ENCODE measurements at regions not wholly inside any gene's neighbourhood (a gene's known extent, or its start where the extent isn't known, plus 50 kb on each side); places are given as distances from the start of the nearest gene placed in this dataset.

GRCh38 chr3:78140274-78140673 lies 1100.4 kb downstream of the ROBO2 start:
- H3K27me3 Mint-ChIP-seq (ENCODE audit: low read depth): no peaks in the 10 kb centered on the region
- H3K27ac Mint-ChIP-seq: no peak overlapping the region
- peaks cover 53% of the 10 kb centered on the region for H3K9me3 Mint-ChIP-seq
- H3K4me3 Mint-ChIP-seq: no peak overlapping the region
- no peak for DNase-seq (ENCODE audit: low spot score)
- no peaks in the 10 kb centered on the region for H3K36me3 Mint-ChIP-seq (ENCODE audit: low read depth)
- H3K4me1 Mint-ChIP-seq (ENCODE audit: low read depth): no peaks in the 10 kb centered on the region

- Mint-ChIP-seq H3K4me1 (ENCODE audit: low read depth) (no peaks in the 10 kb centered on the region), H3K4me3 (no peak overlapping the region), H3K27ac (no peak overlapping the region), H3K36me3 (ENCODE audit: low read depth) (no peaks in the 10 kb centered on the region), H3K27me3 (ENCODE audit: low read depth) (no peaks in the 10 kb centered on the region), H3K9me3 (peaks cover 58% of the 10 kb centered on the region)
- DNase-seq (ENCODE audit: low spot score): no peak
Observed at GRCh38 chr3:78140866-78141265, 1101.0 kb downstream of the ROBO2 start.

- H3K27ac Mint-ChIP-seq: no peak overlapping the region
- H3K4me3 Mint-ChIP-seq: no peak overlapping the region
- peaks cover 59% of the 10 kb centered on the region for H3K9me3 Mint-ChIP-seq
- no peaks in the 10 kb centered on the region for H3K27me3 Mint-ChIP-seq (ENCODE audit: low read depth)
- no peaks in the 10 kb centered on the region for H3K4me1 Mint-ChIP-seq (ENCODE audit: low read depth)
- DNase-seq (ENCODE audit: low spot score): no peak
- no peaks in the 10 kb centered on the region for H3K36me3 Mint-ChIP-seq (ENCODE audit: low read depth)
Observed at GRCh38 chr3:78141269-78141668, 1101.4 kb downstream of the ROBO2 start.

GRCh38 chr3:78143000-78143399 lies 1103.1 kb downstream of the ROBO2 start:
- no peak for DNase-seq (ENCODE audit: low spot score)
- no peak overlapping the region for H3K27ac Mint-ChIP-seq
- no peaks in the 10 kb centered on the region for H3K4me1 Mint-ChIP-seq (ENCODE audit: low read depth)
- no peaks in the 10 kb centered on the region for H3K27me3 Mint-ChIP-seq (ENCODE audit: low read depth)
- H3K36me3 Mint-ChIP-seq (ENCODE audit: low read depth): no peaks in the 10 kb centered on the region
- H3K9me3 Mint-ChIP-seq: peaks cover 57% of the 10 kb centered on the region
- no peak overlapping the region for H3K4me3 Mint-ChIP-seq

GRCh38 chr3:78148986-78149717 lies 1109.3 kb downstream of the ROBO2 start:
- no peaks in the 10 kb centered on the region for H3K27me3 Mint-ChIP-seq (ENCODE audit: low read depth)
- H3K27ac Mint-ChIP-seq: no peak overlapping the region
- peaks cover 42% of the 10 kb centered on the region for H3K9me3 Mint-ChIP-seq
- no peaks in the 10 kb centered on the region for H3K4me1 Mint-ChIP-seq (ENCODE audit: low read depth)
- H3K36me3 Mint-ChIP-seq (ENCODE audit: low read depth): no peaks in the 10 kb centered on the region
- DNase-seq (ENCODE audit: low spot score): no peak
- H3K4me3 Mint-ChIP-seq: no peak overlapping the region

- Mint-ChIP-seq H3K4me3 (no peak overlapping the region), H3K4me1 (ENCODE audit: low read depth) (no peaks in the 10 kb centered on the region), H3K9me3 (peaks cover 42% of the 10 kb centered on the region), H3K27ac (no peak overlapping the region), H3K27me3 (ENCODE audit: low read depth) (no peaks in the 10 kb centered on the region), H3K36me3 (ENCODE audit: low read depth) (no peaks in the 10 kb centered on the region)
- DNase-seq (ENCODE audit: low spot score): no peak
Observed at GRCh38 chr3:78153973-78154372, 1114.1 kb downstream of the ROBO2 start.

- peaks cover 42% of the 10 kb centered on the region for H3K9me3 Mint-ChIP-seq
- no peak for DNase-seq (ENCODE audit: low spot score)
- H3K27ac Mint-ChIP-seq: no peak overlapping the region
- H3K36me3 Mint-ChIP-seq (ENCODE audit: low read depth): no peaks in the 10 kb centered on the region
- no peaks in the 10 kb centered on the region for H3K4me1 Mint-ChIP-seq (ENCODE audit: low read depth)
- no peak overlapping the region for H3K4me3 Mint-ChIP-seq
- H3K27me3 Mint-ChIP-seq (ENCODE audit: low read depth): no peaks in the 10 kb centered on the region
Observed at GRCh38 chr3:78154521-78155186, 1114.8 kb downstream of the ROBO2 start.

- no peak overlapping the region for H3K27ac Mint-ChIP-seq
- H3K9me3 Mint-ChIP-seq: peaks cover 33% of the 10 kb centered on the region
Observed at GRCh38 chr3:78161736-78162135, 1121.8 kb downstream of the ROBO2 start.

GRCh38 chr3:78163379-78163778 lies 1123.5 kb downstream of the ROBO2 start:
- no peak for DNase-seq (ENCODE audit: low spot score)
- Mint-ChIP-seq H3K27me3 (ENCODE audit: low read depth) (no peaks in the 10 kb centered on the region), H3K4me3 (no peak overlapping the region), H3K36me3 (ENCODE audit: low read depth) (no peaks in the 10 kb centered on the region), H3K9me3 (peaks cover 22% of the 10 kb centered on the region), H3K27ac (no peak overlapping the region), H3K4me1 (ENCODE audit: low read depth) (no peaks in the 10 kb centered on the region)

More at GRCh38 chr3:78161736-78162135, 1121.8 kb downstream of the ROBO2 start:
- no peaks in the 10 kb centered on the region for H3K27me3 Mint-ChIP-seq (ENCODE audit: low read depth)
- DNase-seq (ENCODE audit: low spot score): no peak
- H3K4me1 Mint-ChIP-seq (ENCODE audit: low read depth): no peaks in the 10 kb centered on the region
- no peaks in the 10 kb centered on the region for H3K36me3 Mint-ChIP-seq (ENCODE audit: low read depth)
- H3K4me3 Mint-ChIP-seq: no peak overlapping the region

GRCh38 chr3:78165876-78166275 lies 1126.0 kb downstream of the ROBO2 start:
- peaks cover 28% of the 10 kb centered on the region for H3K9me3 Mint-ChIP-seq
- H3K36me3 Mint-ChIP-seq (ENCODE audit: low read depth): no peaks in the 10 kb centered on the region
- no peak overlapping the region for H3K27ac Mint-ChIP-seq
- no peaks in the 10 kb centered on the region for H3K4me1 Mint-ChIP-seq (ENCODE audit: low read depth)
- no peaks in the 10 kb centered on the region for H3K27me3 Mint-ChIP-seq (ENCODE audit: low read depth)
- H3K4me3 Mint-ChIP-seq: no peak overlapping the region
- DNase-seq (ENCODE audit: low spot score): no peak

GRCh38 chr3:78174821-78175220 lies 1134.9 kb downstream of the ROBO2 start:
- Mint-ChIP-seq H3K36me3 (ENCODE audit: low read depth) (no peaks in the 10 kb centered on the region), H3K4me1 (ENCODE audit: low read depth) (no peaks in the 10 kb centered on the region)

GRCh38 chr3:78176869-78177268 lies 1137.0 kb downstream of the ROBO2 start:
- H3K9me3 Mint-ChIP-seq: peaks cover 34% of the 10 kb centered on the region
- H3K4me3 Mint-ChIP-seq: no peak overlapping the region
- no peaks in the 10 kb centered on the region for H3K36me3 Mint-ChIP-seq (ENCODE audit: low read depth)
- H3K27me3 Mint-ChIP-seq (ENCODE audit: low read depth): no peaks in the 10 kb centered on the region
- H3K4me1 Mint-ChIP-seq (ENCODE audit: low read depth): no peaks in the 10 kb centered on the region
- DNase-seq (ENCODE audit: low spot score): no peak
- no peak overlapping the region for H3K27ac Mint-ChIP-seq

More at GRCh38 chr3:78174821-78175220, 1134.9 kb downstream of the ROBO2 start:
- Mint-ChIP-seq H3K27me3 (ENCODE audit: low read depth) (no peaks in the 10 kb centered on the region), H3K27ac (no peak overlapping the region), H3K4me3 (no peak overlapping the region), H3K9me3 (peaks cover 24% of the 10 kb centered on the region)
- DNase-seq (ENCODE audit: low spot score): no peak

GRCh38 chr3:78177780-78178179 lies 1137.9 kb downstream of the ROBO2 start:
- Mint-ChIP-seq H3K27me3 (ENCODE audit: low read depth) (no peaks in the 10 kb centered on the region), H3K36me3 (ENCODE audit: low read depth) (no peaks in the 10 kb centered on the region), H3K4me3 (no peak overlapping the region), H3K4me1 (ENCODE audit: low read depth) (no peaks in the 10 kb centered on the region), H3K27ac (no peak overlapping the region), H3K9me3 (peaks cover 38% of the 10 kb centered on the region)
- no peak for DNase-seq (ENCODE audit: low spot score)

- Mint-ChIP-seq H3K4me1 (ENCODE audit: low read depth) (no peaks in the 10 kb centered on the region), H3K4me3 (no peak overlapping the region), H3K27ac (no peak overlapping the region), H3K27me3 (ENCODE audit: low read depth) (no peaks in the 10 kb centered on the region), H3K9me3 (peaks cover 38% of the 10 kb centered on the region), H3K36me3 (ENCODE audit: low read depth) (no peaks in the 10 kb centered on the region)
- DNase-seq (ENCODE audit: low spot score): no peak
Observed at GRCh38 chr3:78178209-78178608, 1138.3 kb downstream of the ROBO2 start.
